ENCODE measurements at regions not wholly inside any gene's neighbourhood (a gene's known extent, or its start where the extent isn't known, plus 50 kb on each side); places are given as distances from the start of the nearest gene placed in this dataset.

GRCh38 chr7:118615681-118616080 is 391.2 kb downstream of the ANKRD7 start:
- no peak for TF ChIP-seq CTCF (IDR thresholded peaks at IDR 0.05; ENCODE audit: borderline replicate concordance, insufficient read depth, low read depth, low read length)

GRCh38 chr7:118621810-118622360 is 397.4 kb downstream of the ANKRD7 start:
- H3K4me3 ChIP-seq (ENCODE audit: low read depth, low read length), result no peak overlapping the region
- no peak for TF ChIP-seq CTCF (IDR thresholded peaks at IDR 0.05; ENCODE audit: borderline replicate concordance, insufficient read depth, low read depth, low read length)

More at GRCh38 chr7:118615681-118616080, 391.2 kb downstream of the ANKRD7 start:
- H3K4me3 ChIP-seq (ENCODE audit: low read depth, low read length), result no peak overlapping the region

- H3K4me3 ChIP-seq (ENCODE audit: low read depth, low read length), result no peak overlapping the region
- TF ChIP-seq CTCF (IDR thresholded peaks at IDR 0.05; ENCODE audit: borderline replicate concordance, insufficient read depth, low read depth, low read length), result no peak
Measured at GRCh38 chr7:118626739-118627138, 402.2 kb downstream of the ANKRD7 start.

GRCh38 chr7:118627467-118627866 is 403.0 kb downstream of the ANKRD7 start:
- H3K4me3 ChIP-seq (ENCODE audit: low read depth, low read length), result no peak overlapping the region
- no peak for TF ChIP-seq CTCF (IDR thresholded peaks at IDR 0.05; ENCODE audit: borderline replicate concordance, insufficient read depth, low read depth, low read length)

- no peak overlapping the region for H3K4me3 ChIP-seq (ENCODE audit: low read depth, low read length)
- TF ChIP-seq CTCF (IDR thresholded peaks at IDR 0.05; ENCODE audit: borderline replicate concordance, insufficient read depth, low read depth, low read length), result no peak
Measured at GRCh38 chr7:118629898-118630438, 405.5 kb downstream of the ANKRD7 start.

- no peak for TF ChIP-seq CTCF (IDR thresholded peaks at IDR 0.05; ENCODE audit: borderline replicate concordance, insufficient read depth, low read depth, low read length)
- no peak overlapping the region for H3K4me3 ChIP-seq (ENCODE audit: low read depth, low read length)
Measured at GRCh38 chr7:118642396-118642795, 417.9 kb downstream of the ANKRD7 start.

GRCh38 chr7:118644346-118644745 is 419.8 kb downstream of the ANKRD7 start:
- no peak for TF ChIP-seq CTCF (IDR thresholded peaks at IDR 0.05; ENCODE audit: borderline replicate concordance, insufficient read depth, low read depth, low read length)
- H3K4me3 ChIP-seq (ENCODE audit: low read depth, low read length), result no peak overlapping the region
